Keratinocyte (primary cell): ENCODE measurements at regions not wholly inside any gene's neighbourhood (a gene's known extent, or its start where the extent isn't known, plus 50 kb on each side); places are given as distances from the start of the nearest gene placed in this dataset.

Source experiments
- CTCF ChIP-seq, 3 experiments: IDR thresholded peaks in 1 of 3; conservative IDR thresholded peaks in 1 of 3; optimal IDR thresholded peaks in 1 of 3; 2 replicates in 2 of 3; 3 replicates in 1 of 3; pipeline versions ENCODE3 to v1.5.1; 2011; ENCODE audit warnings: low read length in 3 of 3, mild to moderate bottlenecking in 3 of 3, moderate library complexity in 2 of 3, control low read depth in 1 of 3, inconsistent platforms in 1 of 3; ENCODE audit not compliant: insufficient read depth in 2 of 3; ENCODE audit errors: extremely low read depth in 1 of 3
- EZH2 ChIP-seq: IDR thresholded peaks from one replicate; pipeline ENCODE4 v1.6.1; 2012; ENCODE audit warnings: inconsistent platforms, mild to moderate bottlenecking, low read length, moderate library complexity

DNA sequence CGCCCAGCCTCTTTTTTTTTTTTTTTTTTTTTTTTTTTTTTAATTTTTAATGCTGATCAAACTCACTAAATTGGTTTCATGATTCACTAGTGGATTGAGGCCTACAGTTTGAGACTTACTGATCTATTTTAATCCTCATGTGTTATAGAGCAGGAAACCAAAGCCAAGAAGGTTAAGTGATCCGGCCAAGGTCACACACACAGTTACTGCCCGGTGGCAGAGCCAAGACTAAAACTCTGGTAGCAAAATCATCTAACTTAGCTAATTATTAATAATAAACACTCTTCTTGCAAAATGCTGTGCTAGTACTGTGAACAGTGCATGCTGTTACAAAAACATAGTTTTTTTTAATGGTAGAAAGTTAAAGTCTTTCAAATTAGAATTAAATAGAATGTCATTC is 188.3 kb upstream of the NFE2L3 start:
- TF ChIP-seq CTCF (optimal IDR thresholded peaks at IDR 0.05 in 1 of 3, IDR thresholded peaks at IDR 0.05 in 1 of 3, conservative IDR thresholded peaks at IDR 0.05 in 1 of 3; ENCODE audit: extremely low read depth in 1 of 3, insufficient read depth in 2 of 3, low read length in 3 of 3) (no peak), EZH2 (no peak)
